Endothelial cell of umbilical vein (primary cell): ENCODE measurements at regions not wholly inside any gene's neighbourhood (a gene's known extent, or its start where the extent isn't known, plus 50 kb on each side); places are given as distances from the start of the nearest gene placed in this dataset.
"Not testable (repeated sequence)": the region's sequence is repeated elsewhere in the genome, so short reads cannot be mapped to it uniquely, and the experiment has no call there.

ENCODE experiments used
- BruUV-seq: library from RNA; stranded (reverse); fragments of 400-500 nt; replicated peaks from 2 replicates; lab custom pipeline; 2021; lab: Mats Ljungman, UMichigan
- CTCF ChIA-PET: fragments of 300-600, 350-600 bp; sonication (Branson Sonifier 250); formaldehyde crosslinking; loops from one replicate; lab custom pipeline; 2021; ENCODE audit warnings: antibody characterized with exemption, inconsistent platforms; lab: Charles Lee
- POLR2A ChIA-PET: fragments of 300-600, 350-600 bp; sonication (Branson Sonifier 250); formaldehyde crosslinking; loops from one replicate; lab custom pipeline; 2021; ENCODE audit warnings: antibody characterized with exemption, inconsistent platforms; lab: Charles Lee
- DNase-seq: peaks from one replicate; pipeline ENCODE4 v3.0.0-alpha.2; 2011; ENCODE audit warnings: low read depth, low spot score
- FAIRE-seq: peaks from 2 replicates; lab custom pipeline; 2011; peaks lifted over from hg19 to GRCh38; lab: Jason Lieb, UNC
- H2AFZ ChIP-seq: 2 replicates; pipeline ENCODE4 v1.6.0; 2012; ENCODE audit warnings: low read depth, low read length, control low read depth, inconsistent platforms
- H3K27ac ChIP-seq: 2 replicates; pipeline ENCODE4 v1.5.1; 2011; ENCODE audit warnings: low read depth, mild to moderate bottlenecking, control low read depth, low read length, moderate library complexity; ENCODE audit not compliant: insufficient read depth
- H3K27me3 ChIP-seq, 2 experiments: 2 replicates each; pipeline versions ENCODE4 v1.6.0 to v1.6.1; 2011; ENCODE audit warnings: low read length in 2 of 2, mixed read lengths in 1 of 2; ENCODE audit not compliant: control insufficient read depth in 2 of 2, insufficient read depth in 2 of 2
- H3K36me3 ChIP-seq, 2 experiments: 2 replicates in 1 of 2; 3 replicates in 1 of 2; pipeline ENCODE4 v1.5.1; 2011; ENCODE audit warnings: low read length in 2 of 2, mild to moderate bottlenecking in 1 of 2, moderate library complexity in 1 of 2; ENCODE audit not compliant: control insufficient read depth in 2 of 2, insufficient read depth in 2 of 2; ENCODE audit errors: extremely low read depth in 1 of 2
- H3K4me1 ChIP-seq: 3 replicates; pipeline ENCODE4 v1.5.1; 2011; ENCODE audit warnings: mild to moderate bottlenecking, low read length; ENCODE audit not compliant: control insufficient read depth, insufficient read depth; ENCODE audit errors: extremely low read depth
- H3K4me2 ChIP-seq: 2 replicates; pipeline ENCODE4 v1.6.1; 2011; ENCODE audit warnings: low read length, control low read depth, mixed read lengths; ENCODE audit not compliant: insufficient read depth
- H3K4me3 ChIP-seq, 3 experiments: fragments of 200-600 bp in 1 of 3; sonication (generic), shearing (Covaris generic) in 1 of 3; replicated peaks in 1 of 3; 2 replicates each; pipeline ENCODE4 v1.5.1; 2011 to 2016; ENCODE audit warnings: control low read depth in 3 of 3, low read length in 3 of 3, mild to moderate bottlenecking in 2 of 3, inconsistent platforms in 1 of 3, low read depth in 1 of 3, moderate library complexity in 1 of 3; ENCODE audit not compliant: insufficient read depth in 1 of 3
- H3K79me2 ChIP-seq: 2 replicates; pipeline ENCODE4 v1.6.0; 2012; ENCODE audit warnings: low read length, inconsistent platforms; ENCODE audit not compliant: control insufficient read depth, insufficient read depth
- H3K9ac ChIP-seq: replicated peaks from 2 replicates; pipeline ENCODE3; 2011; ENCODE audit warnings: low read length, control low read depth; ENCODE audit not compliant: insufficient read depth; ENCODE audit errors: extremely low read depth
- H3K9me1 ChIP-seq: replicated peaks from 3 replicates; pipeline ENCODE4 v1.6.0; 2011; ENCODE audit warnings: mild to moderate bottlenecking, low read length; ENCODE audit not compliant: control insufficient read depth, insufficient read depth; ENCODE audit errors: extremely low read depth
- H3K9me3 ChIP-seq: replicated peaks from 2 replicates; pipeline ENCODE4 v1.5.1; 2012; ENCODE audit warnings: low read length, inconsistent platforms; ENCODE audit not compliant: control insufficient read depth, insufficient read depth
- H4K20me1 ChIP-seq: replicated peaks from 2 replicates; pipeline ENCODE3; 2011; ENCODE audit warnings: mild to moderate bottlenecking, low read length; ENCODE audit not compliant: control insufficient read depth, insufficient read depth; ENCODE audit errors: extremely low read depth
- POLR2AphosphoS5 ChIP-seq: IDR thresholded peaks from 2 replicates; pipeline ENCODE4 v1.6.1; 2012; ENCODE audit warnings: low read depth, mild to moderate bottlenecking, control low read depth, low read length, moderate library complexity; ENCODE audit not compliant: insufficient read depth
- dilution Hi-C: fragments of 300-500 bp; cut with MboI; formaldehyde crosslinking; loops from one replicate; pipeline ENCODE4 v1.15.0; 2019; ENCODE audit warnings: low sequenced_read_pairs; ENCODE audit not compliant: extremely low pct_ligation_motif_present
- intact Hi-C: fragments of 100-400 bp; cut with micrococcal nuclease; formaldehyde crosslinking; loops from one replicate; pipeline ENCODE4 v1.10.0; 2022
- TF ChIP-seq, protein P1 (sequence below), 2 donors: IDR thresholded peaks; 1 replicate in 1 of 2; 2 replicates in 1 of 2; pipeline ENCODE4 v1.5.1; 2011; ENCODE audit warnings: low read length in 2 of 2, mild to moderate bottlenecking in 2 of 2, moderate library complexity in 2 of 2, control low read depth in 1 of 2, inconsistent platforms in 1 of 2, low read depth in 1 of 2; ENCODE audit not compliant: insufficient read depth in 1 of 2; ENCODE audit errors: extremely low read depth in 1 of 2

DNA sequence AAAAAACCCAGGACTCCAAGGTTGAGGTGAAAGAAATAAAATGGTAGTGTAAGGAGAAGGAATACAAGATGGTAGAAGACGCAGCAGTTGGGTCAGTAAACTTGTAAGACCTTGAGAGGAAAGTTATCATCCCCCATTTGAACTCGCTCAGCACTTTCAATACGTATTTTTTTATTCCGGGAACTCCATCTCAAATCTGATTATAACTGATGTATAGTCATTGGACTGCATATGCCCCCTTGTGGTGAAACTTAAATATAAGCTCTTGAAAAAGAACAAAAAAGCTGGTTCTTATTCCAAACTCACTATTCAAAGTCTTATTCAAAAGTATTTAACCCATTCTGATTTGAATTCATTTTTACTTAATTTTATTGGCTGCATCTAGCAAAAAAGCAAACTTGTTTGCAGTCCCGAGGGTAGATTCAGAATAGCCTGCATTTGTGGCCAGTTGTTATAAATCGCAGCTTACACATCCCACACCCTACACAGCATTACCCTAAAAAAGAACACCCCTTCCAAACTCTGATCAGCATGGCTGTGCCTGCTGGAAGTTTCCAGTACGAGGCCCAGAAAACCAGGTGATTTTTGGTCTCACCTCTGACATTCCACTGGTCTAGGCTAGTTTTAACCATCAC is 118.0 kb downstream of the ESM1 start:
- Histone ChIP-seq H2AFZ (peak overlapping the region; percentile 90), H3K27me3 (peaks cover 0 to 4% of the 10 kb centered on the region in 2 experiments), H3K9me1 (no peaks in the 10 kb centered on the region), H3K79me2 (no peaks in the 10 kb centered on the region), H3K36me3 (no peaks in the 10 kb centered on the region), H3K4me2 (peak overlapping the region; percentile 53), H3K9ac (no peak overlapping the region), H3K4me1 (no peaks in the 10 kb centered on the region), H3K9me3 (no peaks in the 10 kb centered on the region), H3K4me3 (no peak overlapping the region), H3K27ac (no peak overlapping the region), H4K20me1 (no peaks in the 10 kb centered on the region)
- dilution Hi-C loops (no loop called here), intact Hi-C loops (loop anchor here (1.0 kb wide), 3 partner anchors 22 to 424 kb away; partner anchors contain the start of gene SNX18)
- ChIA-PET POLR2A (interaction anchor here (0.6 to 1.6 kb wide), 5 partner anchors 333 to 557 kb away, joined by 3 to 7 read pairs (median 3); partner anchors contain the start of genes ARL15 and SNX18), CTCF (interaction anchor here (0.5 to 3.3 kb wide), 89 partner anchors 8 to 633 kb away, joined by 3 to 301 read pairs (median 4); partner anchors contain the start of genes ARL15, ESM1, GPX8 and SNX18)
- no TSS peak for BruUV-seq
- peak; percentile 70 for DNase-seq
- FAIRE-seq: peak; percentile 43
- TF ChIP-seq, protein P1, sequence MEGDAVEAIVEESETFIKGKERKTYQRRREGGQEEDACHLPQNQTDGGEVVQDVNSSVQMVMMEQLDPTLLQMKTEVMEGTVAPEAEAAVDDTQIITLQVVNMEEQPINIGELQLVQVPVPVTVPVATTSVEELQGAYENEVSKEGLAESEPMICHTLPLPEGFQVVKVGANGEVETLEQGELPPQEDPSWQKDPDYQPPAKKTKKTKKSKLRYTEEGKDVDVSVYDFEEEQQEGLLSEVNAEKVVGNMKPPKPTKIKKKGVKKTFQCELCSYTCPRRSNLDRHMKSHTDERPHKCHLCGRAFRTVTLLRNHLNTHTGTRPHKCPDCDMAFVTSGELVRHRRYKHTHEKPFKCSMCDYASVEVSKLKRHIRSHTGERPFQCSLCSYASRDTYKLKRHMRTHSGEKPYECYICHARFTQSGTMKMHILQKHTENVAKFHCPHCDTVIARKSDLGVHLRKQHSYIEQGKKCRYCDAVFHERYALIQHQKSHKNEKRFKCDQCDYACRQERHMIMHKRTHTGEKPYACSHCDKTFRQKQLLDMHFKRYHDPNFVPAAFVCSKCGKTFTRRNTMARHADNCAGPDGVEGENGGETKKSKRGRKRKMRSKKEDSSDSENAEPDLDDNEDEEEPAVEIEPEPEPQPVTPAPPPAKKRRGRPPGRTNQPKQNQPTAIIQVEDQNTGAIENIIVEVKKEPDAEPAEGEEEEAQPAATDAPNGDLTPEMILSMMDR (IDR thresholded peaks at IDR 0.05; ENCODE audit: extremely low read depth in 1 of 2, insufficient read depth in 1 of 2, low read depth in 1 of 2, low read length in 2 of 2): peak; percentile 37 to 40
- TF ChIP-seq POLR2AphosphoS5: no peak

DNA sequence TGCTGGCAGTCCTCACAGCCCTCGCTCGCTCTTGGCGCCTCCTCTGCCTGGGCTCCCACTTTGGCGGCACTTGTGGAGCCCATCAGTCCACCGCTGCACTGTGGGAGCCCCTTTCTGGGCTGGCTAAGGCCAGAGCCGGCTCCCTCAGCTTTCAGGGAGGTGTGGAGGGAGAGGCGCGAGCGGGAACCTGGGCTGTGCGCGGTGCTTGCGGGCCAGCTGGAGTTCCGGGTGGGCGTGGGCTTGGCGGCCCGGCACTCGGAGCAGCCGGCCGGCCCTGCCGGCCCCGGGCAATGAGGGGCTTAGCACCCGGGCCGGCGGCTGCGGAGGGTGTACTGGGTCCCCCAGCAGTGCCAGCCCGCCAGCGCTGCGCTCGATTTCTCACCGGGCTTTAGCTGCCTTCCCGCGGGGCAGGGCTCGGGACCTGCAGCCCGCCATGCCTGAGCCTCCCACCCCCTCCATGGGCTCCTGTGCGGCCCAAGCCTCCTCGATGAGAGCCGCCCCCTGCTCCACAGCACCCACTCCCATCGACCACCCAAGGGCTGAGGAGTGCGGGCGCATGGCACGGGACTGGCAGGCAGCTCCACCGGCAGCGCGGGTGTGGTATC is 120.4 kb downstream of the ESM1 start:
- H3K9me1 ChIP-seq, dilution Hi-C loops, H3K36me3 ChIP-seq, H3K27me3 ChIP-seq, H3K79me2 ChIP-seq, H3K27ac ChIP-seq, H3K4me3 ChIP-seq, H3K9ac ChIP-seq, H3K4me2 ChIP-seq, BruUV-seq, intact Hi-C loops, H4K20me1 ChIP-seq, H3K9me3 ChIP-seq, H2AFZ ChIP-seq, FAIRE-seq, DNase-seq, POLR2A ChIA-PET, H3K4me1 ChIP-seq: not testable (repeated sequence)
- CTCF ChIA-PET: interaction anchor here (1.3 to 3.3 kb wide), 6 partner anchors 13 to 347 kb away, joined by 3 to 301 read pairs (median 36); partner anchors contain the start of genes GPX8 and SNX18
